GM23248 (cell line): ENCODE measurements at regions not wholly inside any gene's neighbourhood (a gene's known extent, or its start where the extent isn't known, plus 50 kb on each side); places are given as distances from the start of the nearest gene placed in this dataset.

Source experiments
- DNase-seq: peaks from one replicate; pipeline ENCODE4 v3.0.0-alpha.2; 2015
- H2AFZ ChIP-seq: fragments of 200-600 bp; sonication (generic); 2 replicates; pipeline ENCODE4 v1.6.1; 2016; ENCODE audit warnings: antibody characterized with exemption
- H3F3A ChIP-seq: fragments of 200-600 bp; sonication (generic); 2 replicates; pipeline ENCODE4 v1.6.1; 2016; ENCODE audit warnings: mild to moderate bottlenecking, antibody characterized with exemption, mixed run types; ENCODE audit not compliant: insufficient read depth
- H3K27ac ChIP-seq: fragments of 200-600 bp; sonication (generic); 2 replicates; pipeline ENCODE4 v1.5.1; 2016; ENCODE audit warnings: mild to moderate bottlenecking
- H3K27me3 ChIP-seq: fragments of 200-600 bp; sonication (generic); replicated peaks from 2 replicates; pipeline ENCODE4 v1.6.1; 2016; ENCODE audit warnings: mild to moderate bottlenecking; ENCODE audit not compliant: insufficient read depth
- H3K36me3 ChIP-seq: fragments of 200-600 bp; sonication (generic); 2 replicates; pipeline ENCODE4 v1.6.1; 2016; ENCODE audit warnings: low read depth, mild to moderate bottlenecking
- H3K4me1 ChIP-seq: fragments of 200-600 bp; sonication (generic); 2 replicates; pipeline ENCODE4 v1.6.1; 2016; ENCODE audit warnings: mild to moderate bottlenecking; ENCODE audit not compliant: insufficient read depth
- H3K4me2 ChIP-seq: fragments of 200-600 bp; sonication (generic); one replicate; pipeline ENCODE4 v1.6.1; 2016; ENCODE audit warnings: mild to moderate bottlenecking; ENCODE audit not compliant: unreplicated experiment
- H3K4me3 ChIP-seq: fragments of 200-600 bp; sonication (generic); 2 replicates; pipeline ENCODE4 v1.5.1; 2016; ENCODE audit warnings: mild to moderate bottlenecking
- H3K79me2 ChIP-seq: fragments of 200-600 bp; sonication (generic); 2 replicates; pipeline ENCODE4 v1.6.1; 2016; ENCODE audit warnings: mild to moderate bottlenecking; ENCODE audit not compliant: insufficient read depth
- H3K9ac ChIP-seq: fragments of 200-600 bp; sonication (generic); 2 replicates; pipeline ENCODE4 v1.6.1; 2016; ENCODE audit warnings: mild to moderate bottlenecking
- H3K9me2 ChIP-seq: fragments of 200-600 bp; sonication (generic); 2 replicates; pipeline ENCODE4 v1.6.1; 2016; ENCODE audit warnings: mixed run types, mild to moderate bottlenecking, moderate library complexity; ENCODE audit not compliant: insufficient read depth
- H3K9me3 ChIP-seq: fragments of 200-600 bp; sonication (generic); one replicate; pipeline ENCODE4 v1.6.1; 2017; ENCODE audit warnings: low read depth
- H4K20me1 ChIP-seq: fragments of 200-600 bp; sonication (generic); 2 replicates; pipeline ENCODE4 v1.6.0; 2016; ENCODE audit not compliant: insufficient read depth
- EZH2 ChIP-seq: fragments of 200-600 bp; sonication (generic); IDR thresholded peaks from 2 replicates; pipeline ENCODE4 v1.6.1; 2018; ENCODE audit warnings: antibody characterized with exemption, mild to moderate bottlenecking; ENCODE audit not compliant: insufficient read depth, poor library complexity, severe bottlenecking
- EZH2phosphoT487 ChIP-seq: fragments of 200-600 bp; sonication (generic); IDR thresholded peaks from 2 replicates; pipeline ENCODE4 v1.6.1; 2018; ENCODE audit warnings: antibody characterized with exemption, moderate library complexity, mild to moderate bottlenecking, low read depth; ENCODE audit not compliant: insufficient read depth
- WGBS, 2 experiments: methylation state at CpG; one replicate each; pipeline ENCODE4 v1.1.6; 2015 to 2017; ENCODE audit warnings: low lambda C conversion rate in 2 of 2, low coverage in 1 of 2; ENCODE audit errors: missing lambda C conversion rate in 2 of 2; 5-methylcytosine and 5-hydroxymethylcytosine counted together
- in situ Hi-C: fragments of 300-500 bp; cut with MboI; formaldehyde crosslinking; loops from 2 replicates; pipeline ENCODE4 v1.15.0; 2020

- no peaks in the 10 kb centered on the region for H3K9me3 ChIP-seq
- in situ Hi-C loops, result no loop called here
- no peaks in the 10 kb centered on the region for H3K79me2 ChIP-seq
- H3K36me3 ChIP-seq, result no peaks in the 10 kb centered on the region
- DNase-seq, result no peak
- no peaks in the 10 kb centered on the region for H3F3A ChIP-seq
- TF ChIP-seq EZH2phosphoT487 (no peak), EZH2 (no peak)
- no peak overlapping the region for H3K4me2 ChIP-seq
- H3K9ac ChIP-seq, result no peak overlapping the region
- H4K20me1 ChIP-seq, result no peaks in the 10 kb centered on the region
- H3K9me2 ChIP-seq, result no peaks in the 10 kb centered on the region
- no peak overlapping the region for H3K4me3 ChIP-seq
- no peak overlapping the region for H2AFZ ChIP-seq
- H3K27ac ChIP-seq, result no peak overlapping the region
- 58 to 63% methylated on average over 5 of the region's 5 CpGs for WGBS, 2 experiments
- H3K4me1 ChIP-seq, result no peaks in the 10 kb centered on the region
- peaks cover 19% of the 10 kb centered on the region for H3K27me3 ChIP-seq
Measured at GRCh38 chr10:113244750-113245149, 294.7 kb downstream of the TCF7L2 start.

- Histone ChIP-seq H3K9me2 (no peaks in the 10 kb centered on the region), H3K9me3 (no peaks in the 10 kb centered on the region), H3F3A (no peaks in the 10 kb centered on the region), H3K79me2 (no peaks in the 10 kb centered on the region), H3K4me1 (no peaks in the 10 kb centered on the region), H3K4me3 (no peak overlapping the region), H3K9ac (no peak overlapping the region), H4K20me1 (no peaks in the 10 kb centered on the region), H2AFZ (no peak overlapping the region), H3K4me2 (no peak overlapping the region), H3K36me3 (no peaks in the 10 kb centered on the region), H3K27ac (no peak overlapping the region), H3K27me3 (peaks cover 15% of the 10 kb centered on the region)
- no peak for TF ChIP-seq EZH2
- no peak for TF ChIP-seq EZH2phosphoT487
- 63 to 72% methylated on average over 3 of the region's 3 CpGs for WGBS, 2 experiments
- DNase-seq, result no peak
- in situ Hi-C loops, result no loop called here
Measured at GRCh38 chr10:113245286-113245685, 295.2 kb downstream of the TCF7L2 start.

GRCh38 chr10:113247050-113247449 is 297.0 kb downstream of the TCF7L2 start:
- H3K4me2 ChIP-seq, result no peak overlapping the region
- peaks cover 12% of the 10 kb centered on the region for H3K27me3 ChIP-seq
- no peaks in the 10 kb centered on the region for H3K36me3 ChIP-seq
- no peak overlapping the region for H3K9ac ChIP-seq
- DNase-seq, result no peak
- WGBS, 2 experiments, result 54 to 55% methylated on average over 5 of the region's 5 CpGs
- no peaks in the 10 kb centered on the region for H4K20me1 ChIP-seq
- no peaks in the 10 kb centered on the region for H3K4me1 ChIP-seq
- TF ChIP-seq EZH2, result no peak
- no peak for TF ChIP-seq EZH2phosphoT487
- no peak overlapping the region for H2AFZ ChIP-seq
- H3K79me2 ChIP-seq, result no peaks in the 10 kb centered on the region
- no peaks in the 10 kb centered on the region for H3K9me3 ChIP-seq
- in situ Hi-C loops, result no loop called here
- H3K27ac ChIP-seq, result no peak overlapping the region
- no peaks in the 10 kb centered on the region for H3K9me2 ChIP-seq
- H3K4me3 ChIP-seq, result no peak overlapping the region
- no peaks in the 10 kb centered on the region for H3F3A ChIP-seq

GRCh38 chr10:113252650-113253618 is 299.9 kb upstream of the HABP2 start:
- Histone ChIP-seq H2AFZ (no peak overlapping the region), H3K79me2 (no peaks in the 10 kb centered on the region), H3K9me2 (no peaks in the 10 kb centered on the region), H3K9ac (no peak overlapping the region), H3K9me3 (no peaks in the 10 kb centered on the region), H3K4me2 (no peak overlapping the region), H3F3A (no peaks in the 10 kb centered on the region), H3K4me1 (no peaks in the 10 kb centered on the region), H3K27me3 (peaks cover 13% of the 10 kb centered on the region; the same call in 1 of the 2 replicates), H3K27ac (no peak overlapping the region), H3K4me3 (no peak overlapping the region), H4K20me1 (no peaks in the 10 kb centered on the region), H3K36me3 (no peaks in the 10 kb centered on the region)
- TF ChIP-seq EZH2 (no peak), EZH2phosphoT487 (no peak)
- WGBS, 2 experiments, result 23 to 30% methylated on average over 9 to 10 of the region's 10 CpGs
- in situ Hi-C loops, result no loop called here
- no peak for DNase-seq
